KMS-11 (cell line): ENCODE measurements at regions not wholly inside any gene's neighbourhood (a gene's known extent, or its start where the extent isn't known, plus 50 kb on each side); places are given as distances from the start of the nearest gene placed in this dataset.

Experiments used
- H2AFZ ChIP-seq: fragments of 200-600 bp; sonication (generic); 2 replicates; pipeline ENCODE4 v1.6.1; 2016; ENCODE audit warnings: antibody characterized with exemption, mixed run types, low read depth
- H3K27ac ChIP-seq: fragments of 200-600 bp; sonication (generic); 2 replicates; pipeline ENCODE4 v1.6.1; 2016; ENCODE audit warnings: mild to moderate bottlenecking, mixed run types
- H3K27me3 ChIP-seq: fragments of 200-600 bp; sonication (generic); 2 replicates; pipeline ENCODE4 v1.6.1; 2017; ENCODE audit warnings: mild to moderate bottlenecking, low read depth, mixed run types, moderate library complexity; ENCODE audit not compliant: insufficient read depth
- H3K36me3 ChIP-seq: fragments of 200-600 bp; sonication (generic); 2 replicates; pipeline ENCODE4 v1.6.1; 2017; ENCODE audit warnings: mild to moderate bottlenecking, mixed run types; ENCODE audit not compliant: insufficient read depth
- H3K4me1 ChIP-seq: fragments of 200-600 bp; sonication (generic); 2 replicates; pipeline ENCODE4 v1.6.1; 2016; ENCODE audit warnings: mild to moderate bottlenecking, low read depth, mixed run types; ENCODE audit not compliant: poor library complexity, severe bottlenecking
- H3K4me2 ChIP-seq: fragments of 200-600 bp; sonication (generic); 2 replicates; pipeline ENCODE4 v1.7.0; 2016; ENCODE audit warnings: mild to moderate bottlenecking, mixed run types
- H3K4me3 ChIP-seq: fragments of 200-600 bp; sonication (generic); IDR thresholded peaks from 2 replicates; pipeline ENCODE4 v1.6.1; 2017; ENCODE audit warnings: low read depth, low read length, mixed read lengths; ENCODE audit not compliant: insufficient read depth
- H3K79me2 ChIP-seq: fragments of 200-600 bp; sonication (generic); 2 replicates; pipeline ENCODE4 v1.6.1; 2016; ENCODE audit warnings: low read depth, mixed run types; ENCODE audit not compliant: insufficient read depth
- H3K9ac ChIP-seq: fragments of 200-600 bp; sonication (generic); 2 replicates; pipeline ENCODE4 v1.6.1; 2016; ENCODE audit warnings: mild to moderate bottlenecking, mixed run types
- H4K20me1 ChIP-seq: fragments of 200-600 bp; sonication (generic); 2 replicates; pipeline ENCODE4 v1.6.1; 2016; ENCODE audit warnings: mild to moderate bottlenecking, mixed run types; ENCODE audit not compliant: insufficient read depth
- TF ChIP-seq, protein P1 (sequence below): fragments of 200-600 bp; sonication (generic); conservative IDR thresholded peaks from 2 replicates; pipeline ENCODE4 v1.6.1; 2017; ENCODE audit warnings: low read depth, mild to moderate bottlenecking, antibody characterized with exemption, low read length, moderate library complexity, mixed read lengths

DNA sequence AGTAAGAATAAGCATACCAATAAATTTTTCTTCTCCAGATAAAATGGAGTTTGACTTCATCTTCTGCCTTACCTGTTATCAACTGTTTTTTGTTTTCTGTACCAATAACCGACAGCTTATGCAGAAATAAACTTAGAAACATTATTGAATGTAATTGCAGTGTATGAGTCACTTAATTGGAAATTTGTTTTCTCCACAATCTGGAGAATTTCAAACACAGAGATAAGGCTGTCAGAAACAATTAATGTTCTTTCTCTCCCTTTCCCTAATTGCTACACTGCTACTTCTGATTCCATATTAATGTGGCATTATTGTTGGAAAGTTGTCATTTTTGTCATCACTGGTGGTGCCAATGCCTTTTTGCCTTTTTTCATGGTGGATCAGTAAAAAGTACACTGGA, 180.3 kb downstream of the SLCO4C1 start:
- H3K79me2 ChIP-seq = no peaks in the 10 kb centered on the region
- no peaks in the 10 kb centered on the region for H4K20me1 ChIP-seq
- H3K4me3 ChIP-seq = no peak overlapping the region
- no peak overlapping the region for H2AFZ ChIP-seq
- no peaks in the 10 kb centered on the region for H3K27me3 ChIP-seq
- H3K4me1 ChIP-seq = no peaks in the 10 kb centered on the region
- TF ChIP-seq, protein P1, sequence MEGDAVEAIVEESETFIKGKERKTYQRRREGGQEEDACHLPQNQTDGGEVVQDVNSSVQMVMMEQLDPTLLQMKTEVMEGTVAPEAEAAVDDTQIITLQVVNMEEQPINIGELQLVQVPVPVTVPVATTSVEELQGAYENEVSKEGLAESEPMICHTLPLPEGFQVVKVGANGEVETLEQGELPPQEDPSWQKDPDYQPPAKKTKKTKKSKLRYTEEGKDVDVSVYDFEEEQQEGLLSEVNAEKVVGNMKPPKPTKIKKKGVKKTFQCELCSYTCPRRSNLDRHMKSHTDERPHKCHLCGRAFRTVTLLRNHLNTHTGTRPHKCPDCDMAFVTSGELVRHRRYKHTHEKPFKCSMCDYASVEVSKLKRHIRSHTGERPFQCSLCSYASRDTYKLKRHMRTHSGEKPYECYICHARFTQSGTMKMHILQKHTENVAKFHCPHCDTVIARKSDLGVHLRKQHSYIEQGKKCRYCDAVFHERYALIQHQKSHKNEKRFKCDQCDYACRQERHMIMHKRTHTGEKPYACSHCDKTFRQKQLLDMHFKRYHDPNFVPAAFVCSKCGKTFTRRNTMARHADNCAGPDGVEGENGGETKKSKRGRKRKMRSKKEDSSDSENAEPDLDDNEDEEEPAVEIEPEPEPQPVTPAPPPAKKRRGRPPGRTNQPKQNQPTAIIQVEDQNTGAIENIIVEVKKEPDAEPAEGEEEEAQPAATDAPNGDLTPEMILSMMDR = no peak
- no peaks in the 10 kb centered on the region for H3K36me3 ChIP-seq
- no peak overlapping the region for H3K27ac ChIP-seq
- no peak overlapping the region for H3K4me2 ChIP-seq
- H3K9ac ChIP-seq = no peak overlapping the region

DNA sequence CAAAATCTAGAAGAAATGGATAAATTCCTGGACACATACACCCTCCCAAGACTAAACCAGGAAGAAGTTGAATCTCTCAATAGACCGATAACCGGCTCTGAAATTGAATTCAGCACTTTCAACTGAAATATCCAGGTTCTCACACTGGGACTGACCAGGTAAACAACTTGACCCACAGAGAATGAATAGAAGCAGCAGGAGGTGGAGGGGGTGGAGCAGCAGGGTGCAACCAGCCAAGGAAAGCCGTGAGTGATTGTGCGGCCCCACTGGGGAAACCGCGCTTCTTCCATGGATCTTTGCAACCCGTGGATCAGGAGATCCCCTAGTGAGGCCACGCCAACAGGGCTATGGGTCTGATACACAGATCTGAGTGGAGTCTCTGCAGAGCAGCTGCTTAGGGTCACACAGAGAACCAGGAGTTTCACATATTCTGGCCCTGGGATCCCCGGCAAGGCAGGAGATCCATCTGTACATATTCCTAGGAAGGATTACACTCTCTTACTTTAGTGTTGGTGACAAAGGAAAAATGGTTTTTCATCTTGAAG, 181.5 kb downstream of the SLCO4C1 start:
- Histone ChIP-seq H3K36me3 (no peaks in the 10 kb centered on the region), H3K27me3 (no peaks in the 10 kb centered on the region), H4K20me1 (no peaks in the 10 kb centered on the region), H3K4me3 (no peak overlapping the region), H3K4me2 (no peak overlapping the region), H3K27ac (no peak overlapping the region), H3K4me1 (no peaks in the 10 kb centered on the region), H3K79me2 (no peaks in the 10 kb centered on the region), H2AFZ (no peak overlapping the region), H3K9ac (no peak overlapping the region)
- TF ChIP-seq, protein P1 = no peak

DNA sequence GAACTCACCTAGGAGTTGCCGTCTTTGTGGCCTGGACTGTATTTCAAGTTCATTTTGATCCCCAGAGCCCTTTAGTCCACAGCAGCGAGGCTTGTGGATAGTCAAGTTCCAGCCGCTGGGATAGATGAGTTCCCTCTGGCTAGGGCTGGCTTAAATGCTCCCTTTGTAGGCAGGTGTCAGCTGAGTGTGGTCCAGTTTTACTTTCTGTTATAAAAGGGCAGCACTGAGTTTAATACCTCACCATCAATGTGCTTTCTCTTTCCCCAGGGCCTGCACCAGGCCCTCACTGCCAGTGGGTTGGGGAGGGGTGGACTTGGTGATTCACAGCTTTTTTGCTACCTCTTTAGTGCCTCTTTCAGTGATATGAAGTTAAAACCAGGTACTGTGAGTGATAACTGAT, 188.2 kb downstream of the SLCO4C1 start:
- no peaks in the 10 kb centered on the region for H3K79me2 ChIP-seq
- no peaks in the 10 kb centered on the region for H3K4me1 ChIP-seq
- no peaks in the 10 kb centered on the region for H3K27me3 ChIP-seq
- H3K4me3 ChIP-seq = no peak overlapping the region
- no peaks in the 10 kb centered on the region for H3K36me3 ChIP-seq
- TF ChIP-seq, protein P1 = no peak
- no peak overlapping the region for H3K27ac ChIP-seq
- no peak overlapping the region for H3K9ac ChIP-seq
- no peak overlapping the region for H3K4me2 ChIP-seq
- H2AFZ ChIP-seq = no peak overlapping the region
- no peaks in the 10 kb centered on the region for H4K20me1 ChIP-seq

DNA sequence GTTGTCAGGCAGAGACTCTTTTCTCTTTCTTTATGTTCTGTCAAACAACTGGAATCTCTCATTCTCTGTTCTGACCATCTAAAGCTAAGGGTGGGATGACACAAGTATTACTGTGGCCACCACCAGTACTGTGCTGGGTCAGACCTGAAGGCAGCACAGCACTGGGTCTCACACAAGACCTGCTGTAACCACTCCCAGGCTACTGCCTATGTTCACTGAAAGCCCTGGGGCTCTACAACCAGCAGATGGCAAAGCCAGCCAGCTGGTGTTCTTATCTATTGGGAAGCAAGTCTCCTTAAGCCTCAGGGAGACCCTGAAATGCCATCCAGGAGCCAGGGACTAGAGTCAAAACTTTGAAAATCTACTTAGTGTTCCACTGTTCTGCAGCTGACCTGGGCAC, 189.5 kb downstream of the SLCO4C1 start:
- Histone ChIP-seq H3K4me3 (no peak overlapping the region), H3K4me2 (no peak overlapping the region), H3K9ac (no peak overlapping the region), H3K79me2 (no peaks in the 10 kb centered on the region), H3K27ac (no peak overlapping the region), H3K27me3 (no peaks in the 10 kb centered on the region), H3K4me1 (no peaks in the 10 kb centered on the region), H2AFZ (no peak overlapping the region), H4K20me1 (no peaks in the 10 kb centered on the region), H3K36me3 (no peaks in the 10 kb centered on the region)
- TF ChIP-seq, protein P1 = no peak
